Right cardiac atrium (tissue), 5 donors: ENCODE measurements at regions not wholly inside any gene's neighbourhood (a gene's known extent, or its start where the extent isn't known, plus 50 kb on each side); places are given as distances from the start of the nearest gene placed in this dataset.
A peak's percentile ranks its signal among the peaks of the same experiment; 100 is the strongest.

Experiments used
- ATAC-seq, 2 donors: fragments of 200-7000 bp; cut with Tn5 transposase; one replicate each; pipeline versions ENCODE4 v1.8.0 to v1.9.1; 2020; ENCODE audit warnings: moderate library complexity in 2 of 2, mild to moderate bottlenecking in 1 of 2
- DNase-seq, 3 donors: peaks; one replicate each; pipeline ENCODE4 v3.0.0-alpha.2; 2020
- H3K27ac ChIP-seq: one replicate; pipeline ENCODE4 v1.5.1; 2013; ENCODE audit warnings: mild to moderate bottlenecking, low read length, control low read depth, moderate library complexity
- H3K27me3 ChIP-seq: one replicate; pipeline ENCODE4 v1.6.1; 2013; ENCODE audit not compliant: control insufficient read depth, insufficient read depth
- H3K4me1 ChIP-seq: one replicate; pipeline ENCODE4 v1.6.1; 2013; ENCODE audit warnings: low read length; ENCODE audit not compliant: control insufficient read depth, insufficient read depth
- H3K4me3 ChIP-seq: one replicate; pipeline ENCODE4 v1.5.1; 2013; ENCODE audit warnings: low read length, control low read depth
- H3K9me3 ChIP-seq: one replicate; pipeline ENCODE4 v1.6.1; 2013; ENCODE audit warnings: low read length; ENCODE audit not compliant: control insufficient read depth
- WGBS: extraction: QIAGEN DNeasy Blood & Tissue Kit; methylation state at CpG from one replicate; pipeline ENCODE4 v1.1.7; 2013; 5-methylcytosine and 5-hydroxymethylcytosine counted together
- intact Hi-C, 4 donors: fragments of 100-400 bp; cut with DNase I; formaldehyde crosslinking; loops; one replicate each; pipeline versions ENCODE4 v1.11.0 to v1.14.0; 2022 to 2023
- donor health status: healthy with polysubstance abuse.
- donor health status: DM: no; HTN: yes; CAD: no.
- donor health status: DM: no; HTN: no; CAD: no.
- donor health status: DM: no; HTN: yes; CAD: no; lungs with severe emphysema.
- donor health status: DM: yes; HTN: yes; CAD: no.

GRCh38 chr2:207351171-207351570 is 178.6 kb upstream of the CREB1 start:
- DNase-seq (no peak), ATAC-seq (no peak)
- H3K9me3 ChIP-seq: no peaks in the 10 kb centered on the region
- WGBS: 88% methylated on average over 1 of the region's 1 CpG
- no peak overlapping the region for H3K27ac ChIP-seq
- no peaks in the 10 kb centered on the region for H3K4me1 ChIP-seq
- H3K4me3 ChIP-seq: no peak overlapping the region
- H3K27me3 ChIP-seq: no peaks in the 10 kb centered on the region
- intact Hi-C loops: no loop called here

- no peaks in the 10 kb centered on the region for H3K9me3 ChIP-seq
- intact Hi-C loops: no loop called here
- H3K27ac ChIP-seq: no peak overlapping the region
- H3K4me3 ChIP-seq: no peak overlapping the region
- DNase-seq (no peak), ATAC-seq (peak; percentile 18 to 45)
- no peaks in the 10 kb centered on the region for H3K27me3 ChIP-seq
- H3K4me1 ChIP-seq: no peaks in the 10 kb centered on the region
- 83% methylated on average over 9 of the region's 9 CpGs for WGBS
These were observed 176.6 kb upstream of the CREB1 start for GRCh38 chr2:207352978-207353671.

- H3K4me1 ChIP-seq: no peaks in the 10 kb centered on the region
- no peak overlapping the region for H3K27ac ChIP-seq
- DNase-seq (no peak), ATAC-seq (no peak)
- intact Hi-C loops: no loop called here
- H3K4me3 ChIP-seq: no peak overlapping the region
- H3K9me3 ChIP-seq: no peaks in the 10 kb centered on the region
- 84% methylated on average over 1 of the region's 1 CpG for WGBS
- no peaks in the 10 kb centered on the region for H3K27me3 ChIP-seq
These were observed 175.9 kb upstream of the CREB1 start for GRCh38 chr2:207353836-207354235.

DNA sequence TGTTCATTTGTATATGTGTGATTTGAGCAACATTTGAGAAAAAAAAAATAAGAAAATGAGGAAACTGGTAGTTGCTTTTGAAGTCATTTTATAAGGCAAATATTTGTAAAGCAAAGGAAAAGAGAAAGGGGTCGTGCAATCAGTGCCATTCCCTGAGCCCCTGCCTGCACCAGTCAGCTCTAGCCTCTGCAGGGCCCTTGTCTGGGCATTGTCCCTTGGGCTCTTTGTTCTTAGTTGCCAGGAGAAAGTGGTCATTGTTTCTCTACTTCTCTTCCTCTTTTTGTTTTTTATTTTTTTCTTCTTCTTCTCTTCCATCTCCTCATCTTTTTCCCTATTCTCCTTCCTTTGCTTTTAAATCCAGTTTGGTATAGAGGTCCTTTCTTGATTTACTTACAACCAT is 175.3 kb upstream of the CREB1 start:
- 94% methylated on average over 1 of the region's 1 CpG for WGBS
- DNase-seq (no peak), ATAC-seq (no peak)
- intact Hi-C loops: no loop called here
- no peaks in the 10 kb centered on the region for H3K27me3 ChIP-seq
- H3K4me3 ChIP-seq: no peak overlapping the region
- no peaks in the 10 kb centered on the region for H3K4me1 ChIP-seq
- no peaks in the 10 kb centered on the region for H3K9me3 ChIP-seq
- no peak overlapping the region for H3K27ac ChIP-seq

DNA sequence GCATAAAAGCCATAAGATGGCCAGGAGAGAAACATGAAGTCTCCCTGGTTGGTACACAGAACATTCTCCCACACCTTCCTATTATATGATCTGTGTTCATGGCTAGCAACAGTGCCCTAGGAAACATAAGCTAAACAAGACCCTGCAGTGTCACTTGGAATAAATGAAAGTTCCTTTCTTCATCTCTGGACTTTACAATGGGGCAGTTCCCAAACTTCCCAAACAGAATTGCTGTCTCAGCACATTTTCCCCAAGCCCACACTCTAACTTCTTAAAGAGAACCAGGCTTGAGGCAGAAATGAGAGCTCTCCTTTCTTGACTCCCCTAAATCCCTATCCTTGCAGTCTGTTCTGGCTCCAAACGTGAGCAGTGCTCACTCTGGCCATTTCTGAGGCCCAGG is 173.2 kb upstream of the CREB1 start:
- H3K4me1 ChIP-seq: no peaks in the 10 kb centered on the region
- H3K4me3 ChIP-seq: no peak overlapping the region
- ATAC-seq (no peak), DNase-seq (no peak)
- H3K27me3 ChIP-seq: no peaks in the 10 kb centered on the region
- 63% methylated on average over 1 of the region's 1 CpG for WGBS
- intact Hi-C loops: no loop called here
- no peaks in the 10 kb centered on the region for H3K9me3 ChIP-seq
- no peak overlapping the region for H3K27ac ChIP-seq

- intact Hi-C loops: no loop called here
- DNase-seq: no peak
- Histone ChIP-seq H3K4me3 (no peak overlapping the region), H3K9me3 (no peaks in the 10 kb centered on the region), H3K27me3 (no peaks in the 10 kb centered on the region), H3K4me1 (no peaks in the 10 kb centered on the region), H3K27ac (no peak overlapping the region)
- no peak for ATAC-seq
- WGBS: 80% methylated on average over 2 of the region's 2 CpGs
These were observed 172.5 kb upstream of the CREB1 start for GRCh38 chr2:207357216-207357615.

GRCh38 chr2:207362716-207363115 is 167.0 kb upstream of the CREB1 start:
- intact Hi-C loops: no loop called here
- Histone ChIP-seq H3K9me3 (no peaks in the 10 kb centered on the region), H3K4me1 (no peaks in the 10 kb centered on the region), H3K4me3 (no peak overlapping the region), H3K27me3 (no peaks in the 10 kb centered on the region), H3K27ac (no peak overlapping the region)
- no peak for ATAC-seq
- 67% methylated on average over 2 of the region's 2 CpGs for WGBS
- no peak for DNase-seq

DNA sequence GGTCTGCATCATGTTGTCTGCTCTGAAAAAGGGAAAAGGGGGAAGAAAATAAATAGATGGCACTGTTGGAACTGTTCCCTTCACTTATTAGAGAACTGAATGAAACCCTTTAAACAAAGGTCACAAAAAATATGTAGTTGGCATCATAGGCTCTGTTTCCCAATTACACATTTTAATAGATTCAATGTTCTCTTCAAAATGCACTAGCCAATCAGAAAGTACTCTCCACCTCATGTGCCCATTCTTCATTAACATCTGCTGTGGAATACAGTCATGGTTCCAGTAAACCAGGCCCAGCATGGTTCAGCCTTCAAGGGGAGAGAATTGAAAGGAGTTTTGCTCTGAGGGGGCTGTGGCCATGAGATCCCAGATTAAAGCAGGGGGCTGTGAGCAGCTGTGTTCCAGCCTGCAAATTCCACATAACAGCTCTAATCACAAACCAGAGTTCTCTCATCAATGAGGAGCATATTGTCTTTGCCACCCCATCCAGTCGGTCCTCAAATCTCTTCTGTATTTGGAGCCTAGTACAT is 165.9 kb upstream of the CREB1 start:
- DNase-seq (no peak), ATAC-seq (no peak)
- no peak overlapping the region for H3K4me3 ChIP-seq
- no peak overlapping the region for H3K27ac ChIP-seq
- intact Hi-C loops: no loop called here
- WGBS: 61% methylated on average over 1 of the region's 1 CpG
- H3K4me1 ChIP-seq: no peaks in the 10 kb centered on the region
- H3K27me3 ChIP-seq: no peaks in the 10 kb centered on the region
- no peaks in the 10 kb centered on the region for H3K9me3 ChIP-seq

GRCh38 chr2:207370646-207371045 is 159.1 kb upstream of the CREB1 start:
- DNase-seq (no peak), ATAC-seq (no peak)
- Histone ChIP-seq H3K4me1 (no peaks in the 10 kb centered on the region), H3K9me3 (no peaks in the 10 kb centered on the region), H3K4me3 (no peak overlapping the region), H3K27ac (no peak overlapping the region), H3K27me3 (no peaks in the 10 kb centered on the region)
- 69% methylated on average over 1 of the region's 1 CpG for WGBS
- intact Hi-C loops: no loop called here

GRCh38 chr2:207371877-207372276 is 157.9 kb upstream of the CREB1 start:
- no peak for DNase-seq
- no peaks in the 10 kb centered on the region for H3K27me3 ChIP-seq
- no peak for ATAC-seq
- H3K4me3 ChIP-seq: no peak overlapping the region
- H3K9me3 ChIP-seq: no peaks in the 10 kb centered on the region
- H3K4me1 ChIP-seq: no peaks in the 10 kb centered on the region
- no peak overlapping the region for H3K27ac ChIP-seq
- intact Hi-C loops: no loop called here

GRCh38 chr2:207372483-207372882 is 157.3 kb upstream of the CREB1 start:
- Histone ChIP-seq H3K4me1 (no peaks in the 10 kb centered on the region), H3K27me3 (no peaks in the 10 kb centered on the region), H3K4me3 (no peak overlapping the region), H3K9me3 (no peaks in the 10 kb centered on the region), H3K27ac (no peak overlapping the region)
- 96% methylated on average over 1 of the region's 1 CpG for WGBS
- intact Hi-C loops: no loop called here
- DNase-seq (no peak), ATAC-seq (no peak)
